Heart left ventricle (tissue), 13 donors: ENCODE measurements at regions not wholly inside any gene's neighbourhood (a gene's known extent, or its start where the extent isn't known, plus 50 kb on each side); places are given as distances from the start of the nearest gene placed in this dataset.

Source experiments
- POLR2A ChIP-seq, 2 donors: fragments of 450-650 bp; IDR thresholded peaks; one replicate each; pipeline ENCODE4 v1.6.1; 2017; ENCODE audit warnings: antibody characterized with exemption in 2 of 2, mild to moderate bottlenecking in 2 of 2, moderate library complexity in 2 of 2
- TF ChIP-seq, protein P1 (sequence below), 12 donors: fragments of 200-600 bp; sonication (generic) in 4 of 12; IDR thresholded peaks; one replicate each; pipeline versions ENCODE4 v1.5.0 to v1.8.0; 2018 to 2022; ENCODE audit warnings: antibody characterized with exemption in 12 of 12, mild to moderate bottlenecking in 5 of 12
- donor health status: ischemic (EF 13 %, LVEDD 7.1; RV severe dilation, severe dysfunction).
- donor health status: DM: no; HTN: yes; CAD: no.
- donor health status: DM: no; HTN: no; CAD: no.
- donor health status: ischemic (EF 25% LVEDD 6.9; RV normal size, moderate dysfunction).
- donor health status: ischemic (EF 25% LVEDD 5.7; RV mildly dilated, moderate dysfunction).
- donor health status: ischemic (EF 35%, LVEDD 5.7; RV mildly dilated, moderate dysfunction).
- donor health status: nonischemic (EF 11% LVEDD 7.7; RV severe dilation, severe dysfunction).
- donor health status: DM: yes; HTN: yes; CAD: no.
- donor health status: PGD.
- donor health status: ischemic (EF 29% LVEDD 5.4; RV normal size, mild dysfunction).
- donor health status: nonischemic (EF 23%, LVEDD 6.1; RV moderate dilation, normal function).

GRCh38 chr9:107068581-107068980, 205.6 kb downstream of the ZNF462 start:
- no peak for TF ChIP-seq POLR2A (IDR thresholded peaks at IDR 0.05)
- TF ChIP-seq, protein P1, sequence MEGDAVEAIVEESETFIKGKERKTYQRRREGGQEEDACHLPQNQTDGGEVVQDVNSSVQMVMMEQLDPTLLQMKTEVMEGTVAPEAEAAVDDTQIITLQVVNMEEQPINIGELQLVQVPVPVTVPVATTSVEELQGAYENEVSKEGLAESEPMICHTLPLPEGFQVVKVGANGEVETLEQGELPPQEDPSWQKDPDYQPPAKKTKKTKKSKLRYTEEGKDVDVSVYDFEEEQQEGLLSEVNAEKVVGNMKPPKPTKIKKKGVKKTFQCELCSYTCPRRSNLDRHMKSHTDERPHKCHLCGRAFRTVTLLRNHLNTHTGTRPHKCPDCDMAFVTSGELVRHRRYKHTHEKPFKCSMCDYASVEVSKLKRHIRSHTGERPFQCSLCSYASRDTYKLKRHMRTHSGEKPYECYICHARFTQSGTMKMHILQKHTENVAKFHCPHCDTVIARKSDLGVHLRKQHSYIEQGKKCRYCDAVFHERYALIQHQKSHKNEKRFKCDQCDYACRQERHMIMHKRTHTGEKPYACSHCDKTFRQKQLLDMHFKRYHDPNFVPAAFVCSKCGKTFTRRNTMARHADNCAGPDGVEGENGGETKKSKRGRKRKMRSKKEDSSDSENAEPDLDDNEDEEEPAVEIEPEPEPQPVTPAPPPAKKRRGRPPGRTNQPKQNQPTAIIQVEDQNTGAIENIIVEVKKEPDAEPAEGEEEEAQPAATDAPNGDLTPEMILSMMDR (IDR thresholded peaks at IDR 0.05) = no peak
